ENCODE measurements at regions not wholly inside any gene's neighbourhood (a gene's known extent, or its start where the extent isn't known, plus 50 kb on each side); places are given as distances from the start of the nearest gene placed in this dataset.
A peak's percentile ranks its signal among the peaks of the same experiment; 100 is the strongest.

GRCh38 chr13:79782541-79783205, 301.7 kb downstream of the NDFIP2 start:
- no peak for DNase-seq (ENCODE audit: low read depth, low spot score)

- DNase-seq (ENCODE audit: low read depth, low spot score), result no peak
Observed at GRCh38 chr13:79781829-79782540, 301.0 kb downstream of the NDFIP2 start.

- DNase-seq (ENCODE audit: low read depth, low spot score), result no peak
Observed at GRCh38 chr13:79780240-79780639, 299.3 kb downstream of the NDFIP2 start.

GRCh38 chr13:79779761-79780160, 298.8 kb downstream of the NDFIP2 start:
- no peak for DNase-seq (ENCODE audit: low read depth, low spot score)

GRCh38 chr13:79778741-79779460, 297.9 kb downstream of the NDFIP2 start:
- no peak for DNase-seq (ENCODE audit: low read depth, low spot score)

- DNase-seq (ENCODE audit: low read depth, low spot score), result no peak
Observed at GRCh38 chr13:79777504-79777903, 296.5 kb downstream of the NDFIP2 start.

- DNase-seq (ENCODE audit: low read depth, low spot score), result no peak
Observed at GRCh38 chr13:79776531-79777295, 295.8 kb downstream of the NDFIP2 start.

- DNase-seq (ENCODE audit: low read depth, low spot score), result no peak
Observed at GRCh38 chr13:79775830-79776229, 294.9 kb downstream of the NDFIP2 start.

- DNase-seq (ENCODE audit: low read depth, low spot score), result no peak
Observed at GRCh38 chr13:79772811-79773210, 291.9 kb downstream of the NDFIP2 start.

- no peak for DNase-seq (ENCODE audit: low read depth, low spot score)
Observed at GRCh38 chr13:79771493-79771892, 290.5 kb downstream of the NDFIP2 start.

- no peak for DNase-seq (ENCODE audit: low read depth, low spot score)
Observed at GRCh38 chr13:79770056-79770455, 289.1 kb downstream of the NDFIP2 start.

GRCh38 chr13:79767126-79767525, 286.2 kb downstream of the NDFIP2 start:
- DNase-seq (ENCODE audit: low read depth, low spot score), result no peak

- DNase-seq (ENCODE audit: low read depth, low spot score), result no peak
Observed at GRCh38 chr13:79765331-79765730, 284.4 kb downstream of the NDFIP2 start.

- peak; percentile 73 for DNase-seq (ENCODE audit: low read depth, low spot score)
Observed at GRCh38 chr13:79749984-79750551, 269.1 kb downstream of the NDFIP2 start.

GRCh38 chr13:79749566-79749965, 268.6 kb downstream of the NDFIP2 start:
- DNase-seq (ENCODE audit: low read depth, low spot score), result no peak

GRCh38 chr13:79745081-79745480, 264.1 kb downstream of the NDFIP2 start:
- no peak for DNase-seq (ENCODE audit: low read depth, low spot score)

GRCh38 chr13:79742923-79743322, 262.0 kb downstream of the NDFIP2 start:
- DNase-seq (ENCODE audit: low read depth, low spot score), result no peak

- DNase-seq (ENCODE audit: low read depth, low spot score), result no peak
Observed at GRCh38 chr13:79740991-79741390, 260.0 kb downstream of the NDFIP2 start.

- no peak for DNase-seq (ENCODE audit: low read depth, low spot score)
Observed at GRCh38 chr13:79736356-79736755, 255.4 kb downstream of the NDFIP2 start.

GRCh38 chr13:79735228-79735627, 254.3 kb downstream of the NDFIP2 start:
- no peak for DNase-seq (ENCODE audit: low read depth, low spot score)

- DNase-seq (ENCODE audit: low read depth, low spot score), result no peak
Observed at GRCh38 chr13:79727086-79727485, 246.1 kb downstream of the NDFIP2 start.

GRCh38 chr13:79725841-79726240, 244.9 kb downstream of the NDFIP2 start:
- no peak for DNase-seq (ENCODE audit: low read depth, low spot score)

All from brain pericyte (primary cell).